ENCODE measurements at regions not wholly inside any gene's neighbourhood (a gene's known extent, or its start where the extent isn't known, plus 50 kb on each side); places are given as distances from the start of the nearest gene placed in this dataset.

DNA sequence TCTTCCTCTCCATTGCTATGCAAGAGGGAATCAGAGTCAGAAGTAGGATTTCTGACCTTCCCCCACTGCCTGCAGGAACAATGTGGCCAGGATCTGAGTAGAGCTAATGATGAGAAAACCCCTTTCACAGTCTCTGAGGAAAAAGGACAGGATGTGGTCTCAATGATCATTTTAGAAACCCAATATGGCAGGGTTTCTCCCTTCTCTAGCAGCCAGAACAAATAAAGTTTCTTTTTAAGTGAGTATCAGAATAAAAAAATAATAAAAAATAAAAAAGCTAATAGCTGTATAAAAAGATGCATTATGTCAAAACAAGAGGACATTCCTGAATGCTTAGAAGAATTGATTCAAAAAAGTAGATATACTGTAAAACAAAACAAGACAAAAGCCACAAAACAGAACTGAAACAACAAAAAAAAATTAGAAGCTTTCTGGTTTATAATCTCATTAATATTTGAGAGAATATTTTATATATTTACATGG, 1124.9 kb upstream of the ZEB2 start:
- H3K27ac ChIP-seq (ENCODE audit: poor library complexity, severe bottlenecking) = no peak overlapping the region
- H3K27me3 ChIP-seq (ENCODE audit: insufficient read depth, poor library complexity, severe bottlenecking) = no peaks in the 10 kb centered on the region
- no peak for ATAC-seq (ENCODE audit: low read depth)
- TF ChIP-seq, protein P1, sequence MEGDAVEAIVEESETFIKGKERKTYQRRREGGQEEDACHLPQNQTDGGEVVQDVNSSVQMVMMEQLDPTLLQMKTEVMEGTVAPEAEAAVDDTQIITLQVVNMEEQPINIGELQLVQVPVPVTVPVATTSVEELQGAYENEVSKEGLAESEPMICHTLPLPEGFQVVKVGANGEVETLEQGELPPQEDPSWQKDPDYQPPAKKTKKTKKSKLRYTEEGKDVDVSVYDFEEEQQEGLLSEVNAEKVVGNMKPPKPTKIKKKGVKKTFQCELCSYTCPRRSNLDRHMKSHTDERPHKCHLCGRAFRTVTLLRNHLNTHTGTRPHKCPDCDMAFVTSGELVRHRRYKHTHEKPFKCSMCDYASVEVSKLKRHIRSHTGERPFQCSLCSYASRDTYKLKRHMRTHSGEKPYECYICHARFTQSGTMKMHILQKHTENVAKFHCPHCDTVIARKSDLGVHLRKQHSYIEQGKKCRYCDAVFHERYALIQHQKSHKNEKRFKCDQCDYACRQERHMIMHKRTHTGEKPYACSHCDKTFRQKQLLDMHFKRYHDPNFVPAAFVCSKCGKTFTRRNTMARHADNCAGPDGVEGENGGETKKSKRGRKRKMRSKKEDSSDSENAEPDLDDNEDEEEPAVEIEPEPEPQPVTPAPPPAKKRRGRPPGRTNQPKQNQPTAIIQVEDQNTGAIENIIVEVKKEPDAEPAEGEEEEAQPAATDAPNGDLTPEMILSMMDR (IDR thresholded peaks at IDR 0.05; ENCODE audit: poor library complexity, severe bottlenecking) = no peak
- H3K9me3 ChIP-seq (ENCODE audit: severe bottlenecking) = no peaks in the 10 kb centered on the region
- H3K4me1 ChIP-seq (ENCODE audit: insufficient read depth, poor library complexity, severe bottlenecking) = no peaks in the 10 kb centered on the region
- no peak overlapping the region for H3K4me3 ChIP-seq (ENCODE audit: severe bottlenecking)
- DNase-seq (ENCODE audit: low spot score) = no peak
- H3K36me3 ChIP-seq (ENCODE audit: low read depth) = no peaks in the 10 kb centered on the region

DNA sequence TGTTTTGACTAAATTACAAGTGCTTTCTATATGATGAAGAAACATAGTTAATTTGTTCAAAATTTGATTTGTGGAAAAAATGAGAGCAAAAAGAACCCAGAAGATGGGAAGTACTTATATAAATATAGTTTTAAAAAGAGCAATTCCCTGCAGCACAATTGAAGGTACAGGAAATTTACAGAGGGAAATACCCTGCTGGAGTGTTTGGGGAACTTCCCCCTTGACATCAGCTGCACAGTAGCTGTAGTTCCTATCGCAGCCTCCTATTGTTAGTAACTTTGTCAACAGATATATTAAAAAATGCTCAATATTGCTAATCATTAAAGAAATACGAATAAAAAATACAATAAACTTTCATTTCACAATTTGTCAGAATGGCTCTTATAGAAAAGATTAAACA, 1118.8 kb upstream of the ZEB2 start:
- no peak overlapping the region for H3K27ac ChIP-seq (ENCODE audit: poor library complexity, severe bottlenecking)
- no peaks in the 10 kb centered on the region for H3K27me3 ChIP-seq (ENCODE audit: insufficient read depth, poor library complexity, severe bottlenecking)
- H3K4me3 ChIP-seq (ENCODE audit: severe bottlenecking) = no peak overlapping the region
- TF ChIP-seq, protein P1 (IDR thresholded peaks at IDR 0.05; ENCODE audit: poor library complexity, severe bottlenecking) = no peak
- no peak for ATAC-seq (ENCODE audit: low read depth)
- no peaks in the 10 kb centered on the region for H3K4me1 ChIP-seq (ENCODE audit: insufficient read depth, poor library complexity, severe bottlenecking)
- H3K9me3 ChIP-seq (ENCODE audit: severe bottlenecking) = no peaks in the 10 kb centered on the region
- DNase-seq (ENCODE audit: low spot score) = no peak
- no peaks in the 10 kb centered on the region for H3K36me3 ChIP-seq (ENCODE audit: low read depth)

DNA sequence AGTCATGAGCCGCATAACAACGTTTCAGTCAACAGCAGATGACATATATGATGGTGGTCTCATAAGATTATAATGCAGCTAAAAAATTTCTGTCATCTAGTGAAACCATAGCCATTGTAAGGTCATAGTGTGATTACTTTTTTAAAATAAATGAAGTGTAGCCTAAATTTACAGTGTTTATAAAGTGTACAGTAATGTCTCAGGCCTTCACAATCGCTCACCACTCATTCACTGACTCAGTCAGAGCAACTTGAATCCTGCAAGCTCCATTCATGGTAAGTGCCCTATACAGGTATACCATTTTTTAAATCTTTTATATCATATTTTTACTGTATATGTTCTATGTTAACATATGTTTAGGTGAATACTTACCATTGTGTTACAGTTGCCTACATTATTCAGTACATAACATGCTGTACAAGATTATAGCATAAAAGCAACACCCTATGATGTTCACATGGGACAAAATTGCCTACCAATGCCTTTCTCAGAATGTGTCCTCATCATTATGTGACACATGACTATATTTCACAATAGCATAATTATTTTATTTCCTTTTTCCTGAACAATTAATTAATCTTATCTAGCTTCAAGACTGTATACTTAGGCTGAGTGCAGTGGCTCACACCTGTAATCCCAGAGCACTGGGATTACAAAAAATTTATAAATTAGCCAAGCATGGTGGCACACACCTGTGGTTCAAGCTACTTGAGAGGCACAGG, 1115.9 kb upstream of the ZEB2 start:
- Histone ChIP-seq H3K27ac (ENCODE audit: poor library complexity, severe bottlenecking) (no peak overlapping the region), H3K9me3 (ENCODE audit: severe bottlenecking) (no peaks in the 10 kb centered on the region), H3K4me1 (ENCODE audit: insufficient read depth, poor library complexity, severe bottlenecking) (no peaks in the 10 kb centered on the region), H3K27me3 (ENCODE audit: insufficient read depth, poor library complexity, severe bottlenecking) (no peaks in the 10 kb centered on the region), H3K4me3 (ENCODE audit: severe bottlenecking) (no peak overlapping the region), H3K36me3 (ENCODE audit: low read depth) (no peaks in the 10 kb centered on the region)
- ATAC-seq (ENCODE audit: low read depth) (no peak), DNase-seq (ENCODE audit: low spot score) (no peak)
- TF ChIP-seq, protein P1 (IDR thresholded peaks at IDR 0.05; ENCODE audit: poor library complexity, severe bottlenecking) = no peak

DNA sequence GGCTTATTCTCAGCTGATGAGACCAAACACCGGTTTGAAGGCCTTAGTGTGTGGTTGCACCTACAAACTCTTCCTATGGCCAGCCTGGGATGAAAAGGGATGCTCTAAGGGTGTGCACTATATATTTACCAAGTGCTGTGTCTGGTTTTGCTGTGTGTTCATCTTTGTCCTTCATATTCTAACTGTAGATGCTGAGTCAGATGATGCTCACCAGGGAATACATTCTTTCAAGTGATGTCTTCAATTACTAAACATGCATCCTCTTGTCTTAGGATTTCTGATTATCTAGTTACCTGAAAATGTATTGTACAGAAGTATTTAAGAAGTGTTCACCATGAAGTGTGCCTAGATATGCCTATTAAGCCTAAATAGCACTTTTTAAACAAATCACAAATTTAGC, 1111.6 kb upstream of the ZEB2 start:
- Histone ChIP-seq H3K36me3 (ENCODE audit: low read depth) (no peaks in the 10 kb centered on the region), H3K4me3 (ENCODE audit: severe bottlenecking) (no peak overlapping the region), H3K9me3 (ENCODE audit: severe bottlenecking) (no peaks in the 10 kb centered on the region), H3K4me1 (ENCODE audit: insufficient read depth, poor library complexity, severe bottlenecking) (no peaks in the 10 kb centered on the region), H3K27me3 (ENCODE audit: insufficient read depth, poor library complexity, severe bottlenecking) (no peaks in the 10 kb centered on the region), H3K27ac (ENCODE audit: poor library complexity, severe bottlenecking) (no peak overlapping the region)
- TF ChIP-seq, protein P1 (IDR thresholded peaks at IDR 0.05; ENCODE audit: poor library complexity, severe bottlenecking) = no peak
- DNase-seq (ENCODE audit: low spot score) = no peak
- ATAC-seq (ENCODE audit: low read depth) = 0 out of 3 replicates have a peak, but pooled peaks have one; percentile 33

DNA sequence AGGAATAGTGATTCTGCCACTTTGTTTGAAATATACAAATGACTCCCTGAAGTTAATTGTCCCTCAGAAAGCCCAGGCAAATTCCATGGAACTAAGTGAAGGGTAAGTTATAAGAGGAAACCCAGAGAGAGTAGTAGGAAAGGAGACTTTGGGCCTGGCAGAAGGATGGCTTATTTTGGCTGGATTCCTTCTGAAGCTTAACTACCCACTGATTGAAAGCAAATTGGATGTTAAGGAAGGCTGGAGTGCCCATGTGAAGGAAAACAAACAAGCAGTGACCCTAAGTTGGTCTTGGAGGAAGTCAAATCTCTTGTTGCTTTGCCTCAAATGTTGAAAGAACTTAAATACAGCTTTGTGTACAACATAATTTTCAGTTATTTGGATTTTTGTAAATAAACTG, 1106.4 kb upstream of the ZEB2 start:
- no peaks in the 10 kb centered on the region for H3K36me3 ChIP-seq (ENCODE audit: low read depth)
- H3K9me3 ChIP-seq (ENCODE audit: severe bottlenecking) = no peaks in the 10 kb centered on the region

More for the DNA sequence above, 1106.4 kb upstream of the ZEB2 start:
- no peak overlapping the region for H3K4me3 ChIP-seq (ENCODE audit: severe bottlenecking)
- no peak for ATAC-seq (ENCODE audit: low read depth)
- DNase-seq (ENCODE audit: low spot score) = no peak
- no peaks in the 10 kb centered on the region for H3K4me1 ChIP-seq (ENCODE audit: insufficient read depth, poor library complexity, severe bottlenecking)
- no peak overlapping the region for H3K27ac ChIP-seq (ENCODE audit: poor library complexity, severe bottlenecking)
- no peaks in the 10 kb centered on the region for H3K27me3 ChIP-seq (ENCODE audit: insufficient read depth, poor library complexity, severe bottlenecking)
- TF ChIP-seq, protein P1 (IDR thresholded peaks at IDR 0.05; ENCODE audit: poor library complexity, severe bottlenecking) = no peak

All from RWPE2 (cell line).